Liver (tissue), 3 donors: ENCODE measurements at regions not wholly inside any gene's neighbourhood (a gene's known extent, or its start where the extent isn't known, plus 50 kb on each side); places are given as distances from the start of the nearest gene placed in this dataset.

Experiments used
- EGR1 ChIP-seq, 2 donors: IDR thresholded peaks; 2 replicates each; pipeline ENCODE4 v1.6.1; 2016 to 2018; ENCODE audit warnings: antibody characterized with exemption in 2 of 2, low read depth in 2 of 2
- GABPA ChIP-seq, 2 donors: IDR thresholded peaks in 1 of 2; conservative IDR thresholded peaks in 1 of 2; 2 replicates each; pipeline ENCODE4 v1.6.1; 2016; ENCODE audit warnings: antibody characterized with exemption in 2 of 2, mild to moderate bottlenecking in 1 of 2, moderate library complexity in 1 of 2
- JUND ChIP-seq, 2 donors: IDR thresholded peaks; 2 replicates each; pipeline ENCODE4 v1.6.1; 2016; ENCODE audit warnings: antibody characterized with exemption in 2 of 2
- RAD21 ChIP-seq, 2 donors: IDR thresholded peaks; 2 replicates each; pipeline ENCODE4 v1.6.1; 2016; ENCODE audit warnings: antibody characterized with exemption in 2 of 2, mild to moderate bottlenecking in 2 of 2
- RXRA ChIP-seq, 2 donors: IDR thresholded peaks; 2 replicates each; pipeline ENCODE4 v1.6.1; 2017 to 2018; ENCODE audit warnings: antibody characterized with exemption in 2 of 2, mild to moderate bottlenecking in 1 of 2
- SP1 ChIP-seq: IDR thresholded peaks from 2 replicates; pipeline ENCODE4 v1.6.1; 2018; ENCODE audit warnings: antibody characterized with exemption, mild to moderate bottlenecking
- YY1 ChIP-seq: IDR thresholded peaks from 2 replicates; pipeline ENCODE4 v1.6.1; 2016; ENCODE audit warnings: antibody characterized with exemption, mild to moderate bottlenecking
- TF ChIP-seq, protein P1 (sequence below): fragments of 150-350 bp; IDR thresholded peaks from 2 replicates; pipeline ENCODE4 v1.5.1; 2017; ENCODE audit warnings: improper control_type of control experiment, low read depth, low read length; ENCODE audit not compliant: missing input control
- TF ChIP-seq, protein P2 (sequence below): IDR thresholded peaks from 2 replicates; pipeline ENCODE4 v1.6.1; 2016; ENCODE audit warnings: antibody characterized with exemption
- TF ChIP-seq, protein P3 (sequence below): IDR thresholded peaks from 2 replicates; pipeline ENCODE4 v1.6.1; 2016; ENCODE audit warnings: antibody characterized with exemption, mild to moderate bottlenecking
- donor health status: healthy.
- donor health status: healthy.

DNA sequence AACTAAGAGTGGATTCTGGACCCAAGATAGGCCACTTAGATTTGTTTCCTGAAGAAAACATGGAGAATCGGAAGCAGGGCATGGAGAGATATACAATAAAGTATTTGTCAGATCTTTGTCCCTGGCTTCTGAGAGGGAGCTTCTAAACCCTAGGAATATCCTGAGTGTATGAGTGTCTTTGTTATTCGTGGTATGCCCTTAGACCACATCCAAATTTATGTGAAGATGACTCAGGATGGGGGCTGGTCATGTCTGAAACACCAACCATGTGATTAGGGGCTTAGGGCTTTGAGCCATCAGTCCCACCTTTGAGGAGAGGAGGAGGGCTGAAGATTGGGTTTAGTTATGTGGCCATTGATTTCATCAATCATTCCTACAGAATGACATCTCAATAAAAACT is 69.7 kb upstream of the PLPP4 start:
- TF ChIP-seq, protein P1, sequence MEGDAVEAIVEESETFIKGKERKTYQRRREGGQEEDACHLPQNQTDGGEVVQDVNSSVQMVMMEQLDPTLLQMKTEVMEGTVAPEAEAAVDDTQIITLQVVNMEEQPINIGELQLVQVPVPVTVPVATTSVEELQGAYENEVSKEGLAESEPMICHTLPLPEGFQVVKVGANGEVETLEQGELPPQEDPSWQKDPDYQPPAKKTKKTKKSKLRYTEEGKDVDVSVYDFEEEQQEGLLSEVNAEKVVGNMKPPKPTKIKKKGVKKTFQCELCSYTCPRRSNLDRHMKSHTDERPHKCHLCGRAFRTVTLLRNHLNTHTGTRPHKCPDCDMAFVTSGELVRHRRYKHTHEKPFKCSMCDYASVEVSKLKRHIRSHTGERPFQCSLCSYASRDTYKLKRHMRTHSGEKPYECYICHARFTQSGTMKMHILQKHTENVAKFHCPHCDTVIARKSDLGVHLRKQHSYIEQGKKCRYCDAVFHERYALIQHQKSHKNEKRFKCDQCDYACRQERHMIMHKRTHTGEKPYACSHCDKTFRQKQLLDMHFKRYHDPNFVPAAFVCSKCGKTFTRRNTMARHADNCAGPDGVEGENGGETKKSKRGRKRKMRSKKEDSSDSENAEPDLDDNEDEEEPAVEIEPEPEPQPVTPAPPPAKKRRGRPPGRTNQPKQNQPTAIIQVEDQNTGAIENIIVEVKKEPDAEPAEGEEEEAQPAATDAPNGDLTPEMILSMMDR, result no peak
- TF ChIP-seq EGR1 (IDR thresholded peaks at IDR 0.05; ENCODE audit: low read depth in 2 of 2), result no peak
- TF ChIP-seq JUND (IDR thresholded peaks at IDR 0.05), result no peak
- no peak for TF ChIP-seq SP1
- no peak for TF ChIP-seq YY1
- TF ChIP-seq, protein P2, sequence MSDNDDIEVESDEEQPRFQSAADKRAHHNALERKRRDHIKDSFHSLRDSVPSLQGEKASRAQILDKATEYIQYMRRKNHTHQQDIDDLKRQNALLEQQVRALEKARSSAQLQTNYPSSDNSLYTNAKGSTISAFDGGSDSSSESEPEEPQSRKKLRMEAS, result no peak
- no peak for TF ChIP-seq GABPA (IDR thresholded peaks at IDR 0.05 in 1 of 2, conservative IDR thresholded peaks at IDR 0.05 in 1 of 2)
- TF ChIP-seq RAD21 (IDR thresholded peaks at IDR 0.05), result no peak
- TF ChIP-seq, protein P3, sequence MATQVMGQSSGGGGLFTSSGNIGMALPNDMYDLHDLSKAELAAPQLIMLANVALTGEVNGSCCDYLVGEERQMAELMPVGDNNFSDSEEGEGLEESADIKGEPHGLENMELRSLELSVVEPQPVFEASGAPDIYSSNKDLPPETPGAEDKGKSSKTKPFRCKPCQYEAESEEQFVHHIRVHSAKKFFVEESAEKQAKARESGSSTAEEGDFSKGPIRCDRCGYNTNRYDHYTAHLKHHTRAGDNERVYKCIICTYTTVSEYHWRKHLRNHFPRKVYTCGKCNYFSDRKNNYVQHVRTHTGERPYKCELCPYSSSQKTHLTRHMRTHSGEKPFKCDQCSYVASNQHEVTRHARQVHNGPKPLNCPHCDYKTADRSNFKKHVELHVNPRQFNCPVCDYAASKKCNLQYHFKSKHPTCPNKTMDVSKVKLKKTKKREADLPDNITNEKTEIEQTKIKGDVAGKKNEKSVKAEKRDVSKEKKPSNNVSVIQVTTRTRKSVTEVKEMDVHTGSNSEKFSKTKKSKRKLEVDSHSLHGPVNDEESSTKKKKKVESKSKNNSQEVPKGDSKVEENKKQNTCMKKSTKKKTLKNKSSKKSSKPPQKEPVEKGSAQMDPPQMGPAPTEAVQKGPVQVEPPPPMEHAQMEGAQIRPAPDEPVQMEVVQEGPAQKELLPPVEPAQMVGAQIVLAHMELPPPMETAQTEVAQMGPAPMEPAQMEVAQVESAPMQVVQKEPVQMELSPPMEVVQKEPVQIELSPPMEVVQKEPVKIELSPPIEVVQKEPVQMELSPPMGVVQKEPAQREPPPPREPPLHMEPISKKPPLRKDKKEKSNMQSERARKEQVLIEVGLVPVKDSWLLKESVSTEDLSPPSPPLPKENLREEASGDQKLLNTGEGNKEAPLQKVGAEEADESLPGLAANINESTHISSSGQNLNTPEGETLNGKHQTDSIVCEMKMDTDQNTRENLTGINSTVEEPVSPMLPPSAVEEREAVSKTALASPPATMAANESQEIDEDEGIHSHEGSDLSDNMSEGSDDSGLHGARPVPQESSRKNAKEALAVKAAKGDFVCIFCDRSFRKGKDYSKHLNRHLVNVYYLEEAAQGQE, result no peak
- no peak for TF ChIP-seq RXRA (IDR thresholded peaks at IDR 0.05)
